HUDEP-2 (cell line): ENCODE measurements at regions not wholly inside any gene's neighbourhood (a gene's known extent, or its start where the extent isn't known, plus 50 kb on each side); places are given as distances from the start of the nearest gene placed in this dataset.

ENCODE experiments used
- DNase-seq, 76 experiments: peaks; one replicate each; lab custom pipeline; 2025; ENCODE audit not compliant: unreplicated experiment in 76 of 76; lab: John Stamatoyannopoulos, UW

- no peak for DNase-seq
Observed at GRCh38 chr13:109537584-109537983, 248.8 kb downstream of the IRS2 start.

GRCh38 chr13:109533350-109533749 lies 253.0 kb downstream of the IRS2 start:
- no peak for DNase-seq

GRCh38 chr13:109529964-109530363 lies 256.4 kb downstream of the IRS2 start:
- no peak for DNase-seq

- no peak for DNase-seq
Observed at GRCh38 chr13:109521719-109522118, 264.7 kb downstream of the IRS2 start.

- no peak for DNase-seq
Observed at GRCh38 chr13:109517517-109517916, 268.9 kb downstream of the IRS2 start.

GRCh38 chr13:109516186-109516585 lies 270.2 kb downstream of the IRS2 start:
- DNase-seq, result no peak

GRCh38 chr13:109510013-109510412 lies 276.4 kb downstream of the IRS2 start:
- no peak for DNase-seq

GRCh38 chr13:109509154-109509900 lies 277.1 kb downstream of the IRS2 start:
- no peak for DNase-seq

- DNase-seq, result no peak
Observed at GRCh38 chr13:109500146-109500773, 286.1 kb downstream of the IRS2 start.

GRCh38 chr13:109497917-109498316 lies 288.5 kb downstream of the IRS2 start:
- no peak for DNase-seq

GRCh38 chr13:109496216-109496615 lies 290.2 kb downstream of the IRS2 start:
- no peak for DNase-seq

GRCh38 chr13:109494925-109495369 lies 291.4 kb downstream of the IRS2 start:
- DNase-seq, result no peak

GRCh38 chr13:109485136-109485794 lies 301.1 kb downstream of the IRS2 start:
- no peak for DNase-seq

GRCh38 chr13:109483284-109483683 lies 303.1 kb downstream of the IRS2 start:
- DNase-seq, result no peak

- DNase-seq, result no peak
Observed at GRCh38 chr13:109481040-109481439, 305.3 kb downstream of the IRS2 start.

- DNase-seq, result no peak
Observed at GRCh38 chr13:109480011-109480955, 306.1 kb downstream of the IRS2 start.

GRCh38 chr13:109479534-109479933 lies 306.8 kb downstream of the IRS2 start:
- no peak for DNase-seq

- DNase-seq, result no peak
Observed at GRCh38 chr13:109476001-109476400, 310.4 kb downstream of the IRS2 start.

GRCh38 chr13:109468123-109468522 lies 318.3 kb downstream of the IRS2 start:
- no peak for DNase-seq

GRCh38 chr13:109465148-109465547 lies 321.2 kb downstream of the IRS2 start:
- DNase-seq, result no peak
